ENCODE measurements at regions not wholly inside any gene's neighbourhood (a gene's known extent, or its start where the extent isn't known, plus 50 kb on each side); places are given as distances from the start of the nearest gene placed in this dataset.
"Not testable (repeated sequence)": the region's sequence is repeated elsewhere in the genome, so short reads cannot be mapped to it uniquely, and the experiment has no call there.

DNA sequence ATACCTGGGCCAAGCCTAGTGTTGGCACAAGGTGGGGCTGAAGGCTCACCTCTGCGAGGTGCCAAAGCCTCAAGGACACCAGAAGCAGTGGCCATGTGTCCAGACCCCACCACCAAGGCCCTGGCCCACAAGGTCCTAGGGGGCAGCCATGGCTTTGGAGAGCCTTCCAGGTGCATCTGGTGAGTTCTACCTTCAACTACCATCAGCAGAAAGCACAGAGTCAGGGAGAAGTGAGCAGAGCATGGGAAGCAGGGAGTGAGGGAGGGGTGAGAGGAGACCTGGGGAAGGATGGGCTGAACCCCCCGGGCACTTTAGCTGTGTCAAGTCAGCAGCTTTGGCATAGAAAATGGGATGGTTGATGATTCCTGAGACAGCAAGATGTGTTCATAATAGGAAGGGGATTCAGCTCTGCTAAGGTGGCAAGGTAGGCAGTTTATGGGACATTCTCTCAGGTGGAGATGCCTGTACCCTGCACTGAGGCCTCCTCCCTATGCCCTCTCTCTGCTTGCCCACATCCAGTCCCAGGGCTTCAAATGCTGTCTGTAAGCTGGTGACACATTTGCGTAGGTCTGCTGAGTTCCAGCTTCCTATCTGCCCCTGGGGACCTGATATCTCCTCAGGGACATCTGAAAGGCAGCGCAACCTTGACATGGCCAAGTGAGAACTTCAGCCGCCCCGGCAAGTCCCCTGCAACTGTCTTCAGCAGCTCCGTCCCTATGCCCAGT is 83.4 kb upstream of the RGPD5 start:
- WGBS, 2 donors = 94 to 97% methylated on average over 7 of the region's 7 CpGs
- ATAC-seq (ENCODE audit: low FRiP score in 2 of 2) (no peak), DNase-seq (no peak)
- Histone ChIP-seq H3K4me1 (peaks cover 0 to 3% (median 0%) of the 10 kb centered on the region in 4 donors), H3K4me3 (no peak overlapping the region), H3K36me3 (no peaks in the 10 kb centered on the region), H3K27me3 (no peaks in the 10 kb centered on the region), H3K9me3 (no peaks in the 10 kb centered on the region), H3K27ac (no peak overlapping the region)
- TF ChIP-seq EP300 (IDR thresholded peaks at IDR 0.05) (no peak), POLR2AphosphoS5 (IDR thresholded peaks at IDR 0.05) (no peak), POLR2A (IDR thresholded peaks at IDR 0.05) (no peak), CTCF (IDR thresholded peaks at IDR 0.05) (no peak)

DNA sequence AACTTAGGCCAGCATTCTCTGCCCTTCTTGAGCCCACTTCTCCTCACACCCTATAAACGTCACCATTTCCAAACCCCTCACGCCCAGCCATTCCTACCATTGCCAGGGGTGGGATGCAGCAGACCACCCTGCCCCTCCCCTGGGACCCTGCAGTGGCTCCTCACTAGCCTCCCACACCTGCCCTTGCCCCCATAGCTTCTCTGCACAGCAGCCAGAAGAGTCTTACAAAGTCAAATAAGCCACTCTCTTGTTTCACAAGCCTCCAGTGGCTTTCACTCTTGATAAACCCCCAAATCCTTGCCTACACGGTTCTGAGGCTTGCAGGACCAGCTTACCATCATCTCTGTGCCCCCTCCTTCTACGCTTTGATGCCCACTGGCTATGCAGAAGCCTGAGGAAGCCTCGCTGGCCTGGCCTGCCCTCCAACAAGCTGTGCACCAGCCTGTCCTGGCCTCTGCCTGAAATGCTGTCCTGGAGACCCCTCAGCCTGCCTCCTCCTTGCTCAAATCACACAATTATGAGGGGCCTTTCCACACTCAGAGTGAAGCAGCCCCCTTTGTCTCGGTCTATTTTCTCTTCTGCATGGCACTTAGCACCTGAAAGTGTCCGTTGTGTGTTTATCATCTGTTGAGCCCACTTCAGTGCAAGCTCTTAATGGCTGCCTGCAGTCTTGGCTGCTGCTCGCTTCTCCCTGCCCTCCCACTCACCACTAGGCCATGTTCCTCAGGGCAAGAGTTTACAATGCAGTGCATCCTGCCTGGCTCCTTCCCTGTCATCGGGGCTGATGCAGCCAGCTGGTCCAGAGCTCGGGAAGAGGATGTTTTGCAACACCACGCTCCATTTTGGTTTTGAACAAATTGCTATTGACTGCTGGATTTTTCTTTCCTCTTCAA is 82.6 kb upstream of the RGPD5 start:
- no peak overlapping the region for H3K27ac ChIP-seq
- ATAC-seq (ENCODE audit: low FRiP score in 2 of 2) = no peak
- no peak for DNase-seq

DNA sequence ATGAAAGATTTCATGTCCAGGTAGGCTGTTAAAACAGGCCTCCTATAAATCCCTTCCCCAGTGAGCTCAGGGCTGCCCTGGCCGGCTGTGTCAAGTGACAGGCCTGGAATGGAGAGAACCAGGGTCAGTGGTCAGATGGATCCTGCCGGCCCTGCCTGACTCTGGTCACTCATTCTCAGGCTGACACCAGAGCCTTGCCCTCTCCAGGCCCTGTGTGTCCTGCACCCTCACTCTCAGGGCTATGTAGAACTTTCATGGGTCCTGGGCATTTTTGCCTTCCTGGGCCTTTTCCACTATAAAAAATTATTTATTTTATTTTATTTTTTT is 82.0 kb upstream of the RGPD5 start:
- TF ChIP-seq POLR2A (IDR thresholded peaks at IDR 0.05) (no peak), POLR2AphosphoS5 (IDR thresholded peaks at IDR 0.05) (no peak), CTCF (IDR thresholded peaks at IDR 0.05) (no peak), EP300 (IDR thresholded peaks at IDR 0.05) (no peak)
- H3K27me3 ChIP-seq = no peaks in the 10 kb centered on the region
- no peaks in the 10 kb centered on the region for H3K9me3 ChIP-seq
- WGBS, 2 donors = 72 to 92% methylated on average over 2 of the region's 2 CpGs
- H3K27ac ChIP-seq = no peak overlapping the region
- peaks cover 0 to 3% (median 0%) of the 10 kb centered on the region in 4 donors for H3K4me1 ChIP-seq
- ATAC-seq (ENCODE audit: low FRiP score in 2 of 2) (no peak), DNase-seq (no peak)
- no peaks in the 10 kb centered on the region for H3K36me3 ChIP-seq
- no peak overlapping the region for H3K4me3 ChIP-seq

More for the DNA sequence above, 82.6 kb upstream of the RGPD5 start:
- H3K27me3 ChIP-seq = no peaks in the 10 kb centered on the region
- TF ChIP-seq POLR2A (IDR thresholded peaks at IDR 0.05) = no peak
- no peak overlapping the region for H3K4me3 ChIP-seq
- 65 to 68% methylated on average over 11 of the region's 11 CpGs for WGBS, 2 donors
- H3K9me3 ChIP-seq = no peaks in the 10 kb centered on the region
- H3K36me3 ChIP-seq = no peaks in the 10 kb centered on the region
- peaks cover 0 to 3% (median 0%) of the 10 kb centered on the region in 4 donors for H3K4me1 ChIP-seq

DNA sequence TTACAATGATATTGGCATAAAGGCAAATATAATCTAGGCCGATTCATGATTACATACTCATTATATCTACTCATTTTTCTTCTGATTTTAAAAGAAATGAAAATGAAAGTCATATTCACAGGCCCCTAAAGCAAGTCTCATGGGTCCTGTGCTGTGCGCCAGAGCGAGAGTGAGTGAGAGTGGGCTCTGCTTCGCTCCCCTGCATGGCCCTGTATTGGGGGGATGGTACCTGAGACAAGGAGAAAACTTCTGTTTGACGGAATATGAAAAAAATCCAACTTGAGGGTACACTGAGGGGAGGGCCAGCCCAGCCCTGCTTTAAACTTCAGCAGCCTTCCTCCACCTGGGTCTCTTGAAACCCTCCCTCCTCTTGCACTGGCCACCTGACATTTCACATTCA is 81.4 kb upstream of the RGPD5 start:
- no peaks in the 10 kb centered on the region for H3K4me1 ChIP-seq
- TF ChIP-seq POLR2A (IDR thresholded peaks at IDR 0.05) = no peak
- TF ChIP-seq POLR2AphosphoS5 (IDR thresholded peaks at IDR 0.05) = no peak
- TF ChIP-seq EP300 (IDR thresholded peaks at IDR 0.05) = no peak
- TF ChIP-seq CTCF (IDR thresholded peaks at IDR 0.05) = no peak
- no peak overlapping the region for H3K4me3 ChIP-seq
- DNase-seq (no peak), ATAC-seq (ENCODE audit: low FRiP score in 2 of 2) (no peak)
- WGBS, 2 donors = 95% methylated on average over 5 of the region's 5 CpGs
- H3K36me3 ChIP-seq = no peaks in the 10 kb centered on the region
- no peaks in the 10 kb centered on the region for H3K9me3 ChIP-seq
- H3K27me3 ChIP-seq = no peaks in the 10 kb centered on the region
- no peak overlapping the region for H3K27ac ChIP-seq

DNA sequence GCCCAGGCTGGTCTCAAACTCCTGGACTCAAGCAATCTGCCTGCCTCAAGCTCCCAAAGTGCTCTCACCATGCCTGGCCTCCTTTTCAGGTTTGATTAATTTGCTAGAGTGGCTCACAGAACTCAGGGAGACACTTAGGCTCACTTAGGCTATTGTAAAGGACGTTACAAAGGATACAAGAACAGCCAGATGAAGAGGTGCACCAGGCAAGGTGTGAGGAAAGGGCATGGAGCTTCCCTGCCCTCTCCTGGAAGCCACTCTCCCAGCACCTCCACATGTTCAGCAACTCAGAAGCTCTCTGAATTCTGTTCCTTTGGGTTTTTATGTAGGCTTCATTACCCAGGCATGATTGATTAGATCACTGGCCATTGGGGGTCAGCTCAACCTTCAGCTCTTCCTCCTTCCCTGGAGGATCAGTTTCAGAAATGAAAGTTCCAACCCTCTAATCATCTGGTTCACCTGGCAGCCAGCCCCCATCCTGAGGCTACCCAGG is 78.7 kb upstream of the RGPD5 start:
- Histone ChIP-seq H3K27ac (no peak overlapping the region), H3K27me3 (no peaks in the 10 kb centered on the region), H3K9me3 (no peaks in the 10 kb centered on the region), H3K4me3 (no peak overlapping the region), H3K36me3 (no peaks in the 10 kb centered on the region), H3K4me1 (no peaks in the 10 kb centered on the region)
- TF ChIP-seq CTCF (IDR thresholded peaks at IDR 0.05) (peak; percentile 36 to 62 (median 39)), EP300 (IDR thresholded peaks at IDR 0.05) (no peak)
- DNase-seq (no peak), ATAC-seq (ENCODE audit: low FRiP score in 2 of 2) (peak in 1 of 2 donors; percentile 39)
- WGBS, 2 donors = 24 to 36% methylated on average over 1 of the region's 1 CpG

DNA sequence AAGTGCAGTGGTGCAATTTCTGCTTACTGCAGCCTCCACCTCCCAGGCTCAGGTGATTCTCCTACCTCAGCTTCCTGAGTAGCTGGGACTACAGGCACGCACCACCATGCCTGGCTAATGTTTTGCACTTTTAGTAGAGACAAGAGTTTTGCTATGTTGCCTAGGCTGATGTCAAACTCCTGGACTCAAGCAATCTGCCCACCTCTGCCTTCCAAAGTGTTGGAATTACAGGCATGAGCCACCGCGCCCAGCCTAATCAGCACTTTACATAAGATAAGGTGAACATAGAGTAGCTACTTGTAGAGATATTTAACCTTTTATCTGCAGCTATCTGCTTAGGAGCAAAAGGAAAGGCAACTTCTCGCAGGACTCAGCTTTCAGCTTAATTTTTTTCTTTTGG is 77.5 kb upstream of the RGPD5 start:
- not testable (repeated sequence) for DNase-seq
- WGBS, 2 donors = 78 to 86% methylated on average over 4 of the region's 4 CpGs

More for the DNA sequence above, 77.5 kb upstream of the RGPD5 start:
- H3K4me1 ChIP-seq; H3K36me3 ChIP-seq; H3K27me3 ChIP-seq; ATAC-seq (ENCODE audit: low FRiP score in 2 of 2); H3K27ac ChIP-seq; H3K4me3 ChIP-seq; H3K9me3 ChIP-seq: not testable (repeated sequence)
